ENCODE measurements at regions not wholly inside any gene's neighbourhood (a gene's known extent, or its start where the extent isn't known, plus 50 kb on each side); places are given as distances from the start of the nearest gene placed in this dataset.

- TF ChIP-seq CTCF (IDR thresholded peaks at IDR 0.05; ENCODE audit: borderline replicate concordance, extremely low read depth, low read length, poor library complexity, severe bottlenecking) (no peak), EZH2 (IDR thresholded peaks at IDR 0.05; ENCODE audit: borderline replicate concordance, low read depth, low read length, severe bottlenecking) (no peak)
Measured at GRCh38 chr4:184892999-184893398, 67.2 kb upstream of the ACSL1 start.

Measured in DND-41 (cell line).